ENCODE measurements at regions not wholly inside any gene's neighbourhood (a gene's known extent, or its start where the extent isn't known, plus 50 kb on each side); places are given as distances from the start of the nearest gene placed in this dataset.

GRCh38 chr1:193431265-193431977 is 245.0 kb upstream of the B3GALT2 start:
- Mint-ChIP-seq H3K36me3 (ENCODE audit: low read depth) (peaks cover 26% of the 10 kb centered on the region), H3K27me3 (ENCODE audit: low read depth) (no peaks in the 10 kb centered on the region), H3K4me3 (peak overlapping the region in 1 of 3 experiments; percentile 24), H3K4me1 (no peaks in the 10 kb centered on the region), H3K27ac (peak overlapping the region in 1 of 3 experiments; percentile 43), H3K9me3 (peaks cover 32% of the 10 kb centered on the region)
- no peak for TF ChIP-seq CTCF (IDR thresholded peaks at IDR 0.05; ENCODE audit: unreplicated experiment in 3 of 3)

GRCh38 chr1:193427524-193427923 is 241.1 kb upstream of the B3GALT2 start:
- no peaks in the 10 kb centered on the region for H3K4me1 Mint-ChIP-seq
- peaks cover 6% of the 10 kb centered on the region for H3K36me3 Mint-ChIP-seq (ENCODE audit: low read depth)
- no peak overlapping the region for H3K4me3 Mint-ChIP-seq
- TF ChIP-seq CTCF (IDR thresholded peaks at IDR 0.05; ENCODE audit: unreplicated experiment in 3 of 3), result no peak
- no peak overlapping the region for H3K27ac Mint-ChIP-seq
- H3K27me3 Mint-ChIP-seq (ENCODE audit: low read depth), result no peaks in the 10 kb centered on the region
- H3K9me3 Mint-ChIP-seq, result peaks cover 10% of the 10 kb centered on the region

GRCh38 chr1:193426061-193426460 is 239.6 kb upstream of the B3GALT2 start:
- no peak overlapping the region for H3K27ac Mint-ChIP-seq
- H3K27me3 Mint-ChIP-seq (ENCODE audit: low read depth), result no peaks in the 10 kb centered on the region
- no peak overlapping the region for H3K4me3 Mint-ChIP-seq
- H3K4me1 Mint-ChIP-seq, result no peaks in the 10 kb centered on the region
- no peaks in the 10 kb centered on the region for H3K9me3 Mint-ChIP-seq
- H3K36me3 Mint-ChIP-seq (ENCODE audit: low read depth), result no peaks in the 10 kb centered on the region
- no peak for TF ChIP-seq CTCF (IDR thresholded peaks at IDR 0.05; ENCODE audit: unreplicated experiment in 3 of 3)

GRCh38 chr1:193421487-193421886 is 235.1 kb upstream of the B3GALT2 start:
- H3K4me3 Mint-ChIP-seq, result no peak overlapping the region

GRCh38 chr1:193419295-193419694 is 232.9 kb upstream of the B3GALT2 start:
- Mint-ChIP-seq H3K27me3 (ENCODE audit: low read depth) (no peaks in the 10 kb centered on the region), H3K4me3 (no peak overlapping the region), H3K27ac (peak overlapping the region in 1 of 3 experiments; percentile 92), H3K36me3 (ENCODE audit: low read depth) (no peaks in the 10 kb centered on the region), H3K9me3 (no peaks in the 10 kb centered on the region), H3K4me1 (peaks cover 25% of the 10 kb centered on the region)
- no peak for TF ChIP-seq CTCF (IDR thresholded peaks at IDR 0.05; ENCODE audit: unreplicated experiment in 3 of 3)

More at GRCh38 chr1:193421487-193421886, 235.1 kb upstream of the B3GALT2 start:
- no peaks in the 10 kb centered on the region for H3K27me3 Mint-ChIP-seq (ENCODE audit: low read depth)
- peaks cover 13% of the 10 kb centered on the region for H3K4me1 Mint-ChIP-seq
- H3K9me3 Mint-ChIP-seq, result no peaks in the 10 kb centered on the region
- H3K27ac Mint-ChIP-seq, result no peak overlapping the region
- no peaks in the 10 kb centered on the region for H3K36me3 Mint-ChIP-seq (ENCODE audit: low read depth)
- TF ChIP-seq CTCF (IDR thresholded peaks at IDR 0.05; ENCODE audit: unreplicated experiment in 3 of 3), result no peak

- H3K36me3 Mint-ChIP-seq (ENCODE audit: low read depth), result no peaks in the 10 kb centered on the region
- H3K9me3 Mint-ChIP-seq, result no peaks in the 10 kb centered on the region
- H3K4me1 Mint-ChIP-seq, result peaks cover 25% of the 10 kb centered on the region
- peak overlapping the region in 2 of 3 experiments; percentile 83 to 92 for H3K27ac Mint-ChIP-seq
- H3K4me3 Mint-ChIP-seq, result peak overlapping the region in 2 of 3 experiments; percentile 46 to 65
- TF ChIP-seq CTCF (IDR thresholded peaks at IDR 0.05; ENCODE audit: unreplicated experiment in 3 of 3), result no peak
- H3K27me3 Mint-ChIP-seq (ENCODE audit: low read depth), result no peaks in the 10 kb centered on the region
Observed at GRCh38 chr1:193418745-193419058, 232.3 kb upstream of the B3GALT2 start.
